Peyer's patch (tissue), 4 donors: ENCODE measurements at regions not wholly inside any gene's neighbourhood (a gene's known extent, or its start where the extent isn't known, plus 50 kb on each side); places are given as distances from the start of the nearest gene placed in this dataset.

ENCODE experiments used
- POLR2A ChIP-seq, 2 donors: fragments of 450-650 bp; IDR thresholded peaks; one replicate each; pipeline ENCODE4 v1.5.1; 2017; ENCODE audit warnings: antibody characterized with exemption in 2 of 2, mild to moderate bottlenecking in 2 of 2, moderate library complexity in 2 of 2
- TF ChIP-seq, protein P1 (sequence below), 6 experiments: fragments of 450-650 bp in 4 of 6; fragments of 200-600 bp in 2 of 6; sonication (generic) in 1 of 6; IDR thresholded peaks; one replicate each; pipeline ENCODE4 v1.5.1; 2017 to 2019; ENCODE audit warnings: antibody characterized with exemption in 6 of 6, mild to moderate bottlenecking in 3 of 6, moderate library complexity in 1 of 6

DNA sequence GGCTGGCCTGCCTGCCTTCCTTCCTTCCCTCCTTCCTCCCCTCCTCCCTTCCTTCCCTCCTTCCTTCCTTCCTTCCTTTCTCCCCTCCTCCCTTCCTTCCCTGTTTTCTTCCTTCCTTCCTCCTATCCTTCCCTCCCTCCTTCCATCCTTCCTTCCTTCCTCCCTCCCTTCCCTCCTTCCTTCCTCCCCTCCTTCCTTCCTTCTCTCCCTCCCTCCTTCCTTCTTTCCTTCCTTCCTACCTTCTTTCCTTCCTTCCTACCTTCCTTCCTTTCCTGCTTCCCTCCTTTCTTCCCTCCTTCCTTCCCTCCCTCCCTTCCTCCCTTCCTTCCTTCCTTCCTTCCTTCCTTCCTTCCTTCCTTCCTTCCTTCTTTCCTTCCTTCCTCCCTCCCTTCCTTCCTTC, 70.1 kb upstream of the PTGFR start:
- TF ChIP-seq POLR2A (IDR thresholded peaks at IDR 0.05), result no peak
- TF ChIP-seq, protein P1, sequence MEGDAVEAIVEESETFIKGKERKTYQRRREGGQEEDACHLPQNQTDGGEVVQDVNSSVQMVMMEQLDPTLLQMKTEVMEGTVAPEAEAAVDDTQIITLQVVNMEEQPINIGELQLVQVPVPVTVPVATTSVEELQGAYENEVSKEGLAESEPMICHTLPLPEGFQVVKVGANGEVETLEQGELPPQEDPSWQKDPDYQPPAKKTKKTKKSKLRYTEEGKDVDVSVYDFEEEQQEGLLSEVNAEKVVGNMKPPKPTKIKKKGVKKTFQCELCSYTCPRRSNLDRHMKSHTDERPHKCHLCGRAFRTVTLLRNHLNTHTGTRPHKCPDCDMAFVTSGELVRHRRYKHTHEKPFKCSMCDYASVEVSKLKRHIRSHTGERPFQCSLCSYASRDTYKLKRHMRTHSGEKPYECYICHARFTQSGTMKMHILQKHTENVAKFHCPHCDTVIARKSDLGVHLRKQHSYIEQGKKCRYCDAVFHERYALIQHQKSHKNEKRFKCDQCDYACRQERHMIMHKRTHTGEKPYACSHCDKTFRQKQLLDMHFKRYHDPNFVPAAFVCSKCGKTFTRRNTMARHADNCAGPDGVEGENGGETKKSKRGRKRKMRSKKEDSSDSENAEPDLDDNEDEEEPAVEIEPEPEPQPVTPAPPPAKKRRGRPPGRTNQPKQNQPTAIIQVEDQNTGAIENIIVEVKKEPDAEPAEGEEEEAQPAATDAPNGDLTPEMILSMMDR (IDR thresholded peaks at IDR 0.05), result no peak
